ENCODE measurements at regions not wholly inside any gene's neighbourhood (a gene's known extent, or its start where the extent isn't known, plus 50 kb on each side); places are given as distances from the start of the nearest gene placed in this dataset.

- TF ChIP-seq CTCF (IDR thresholded peaks at IDR 0.05): no peak
- no peak for TF ChIP-seq EP300 (IDR thresholded peaks at IDR 0.05)
- no peak for TF ChIP-seq POLR2A (IDR thresholded peaks at IDR 0.05)
Observed at GRCh38 chr7:84368122-84368521, 173.5 kb upstream of the SEMA3A start.

Data from ovary (tissue), 3 donors.